ENCODE measurements at regions not wholly inside any gene's neighbourhood (a gene's known extent, or its start where the extent isn't known, plus 50 kb on each side); places are given as distances from the start of the nearest gene placed in this dataset.

GRCh38 chr6:145148776-145149175 is 586.5 kb downstream of the EPM2A start:
- H3K4me1 ChIP-seq (ENCODE audit: insufficient read depth, low read length): peaks cover 12% of the 10 kb centered on the region
- no peak for DNase-seq (ENCODE audit: insufficient read length, low spot score, missing footprints)

GRCh38 chr6:145151624-145152023 is 583.7 kb downstream of the EPM2A start:
- peak; percentile 19 for DNase-seq (ENCODE audit: insufficient read length, low spot score, missing footprints)
- Histone ChIP-seq H3K4me2 (ENCODE audit: insufficient read depth, low read length) (no peak overlapping the region), H3K4me3 (ENCODE audit: insufficient read depth, low read length) (no peak overlapping the region), H3K27me3 (ENCODE audit: insufficient read depth, low read length) (no peaks in the 10 kb centered on the region), H3K4me1 (ENCODE audit: insufficient read depth, low read length) (peaks cover 18% of the 10 kb centered on the region), H4K20me1 (ENCODE audit: insufficient read depth, low read length) (no peaks in the 10 kb centered on the region), H3K27ac (ENCODE audit: low read depth, low read length) (no peak overlapping the region), H3K36me3 (ENCODE audit: insufficient read depth, low read length) (no peaks in the 10 kb centered on the region), H3K9me3 (ENCODE audit: low read depth, low read length) (no peaks in the 10 kb centered on the region), H3K79me2 (ENCODE audit: insufficient read depth, low read length) (no peaks in the 10 kb centered on the region), H2AFZ (ENCODE audit: low read length) (no peak overlapping the region)
- TF ChIP-seq CTCF (IDR thresholded peaks at IDR 0.05; ENCODE audit: extremely low read depth, low read depth, low read length): no peak

More at GRCh38 chr6:145148776-145149175, 586.5 kb downstream of the EPM2A start:
- Histone ChIP-seq H3K4me2 (ENCODE audit: insufficient read depth, low read length) (no peak overlapping the region), H3K4me3 (ENCODE audit: insufficient read depth, low read length) (no peak overlapping the region), H3K9me3 (ENCODE audit: low read depth, low read length) (no peaks in the 10 kb centered on the region), H3K27me3 (ENCODE audit: insufficient read depth, low read length) (no peaks in the 10 kb centered on the region), H4K20me1 (ENCODE audit: insufficient read depth, low read length) (no peaks in the 10 kb centered on the region), H3K27ac (ENCODE audit: low read depth, low read length) (no peak overlapping the region), H2AFZ (ENCODE audit: low read length) (no peak overlapping the region), H3K36me3 (ENCODE audit: insufficient read depth, low read length) (no peaks in the 10 kb centered on the region), H3K79me2 (ENCODE audit: insufficient read depth, low read length) (no peaks in the 10 kb centered on the region)
- no peak for TF ChIP-seq CTCF (IDR thresholded peaks at IDR 0.05; ENCODE audit: extremely low read depth, low read depth, low read length)

GRCh38 chr6:145153495-145153894 is 581.8 kb downstream of the EPM2A start:
- DNase-seq (ENCODE audit: insufficient read length, low spot score, missing footprints): no peak
- TF ChIP-seq CTCF (IDR thresholded peaks at IDR 0.05; ENCODE audit: extremely low read depth, low read depth, low read length): no peak
- Histone ChIP-seq H3K27me3 (ENCODE audit: insufficient read depth, low read length) (no peaks in the 10 kb centered on the region), H2AFZ (ENCODE audit: low read length) (no peak overlapping the region), H3K36me3 (ENCODE audit: insufficient read depth, low read length) (no peaks in the 10 kb centered on the region), H3K9me3 (ENCODE audit: low read depth, low read length) (no peaks in the 10 kb centered on the region), H3K27ac (ENCODE audit: low read depth, low read length) (no peak overlapping the region), H3K4me2 (ENCODE audit: insufficient read depth, low read length) (no peak overlapping the region), H3K79me2 (ENCODE audit: insufficient read depth, low read length) (no peaks in the 10 kb centered on the region), H3K4me1 (ENCODE audit: insufficient read depth, low read length) (peaks cover 6% of the 10 kb centered on the region), H3K4me3 (ENCODE audit: insufficient read depth, low read length) (no peak overlapping the region), H4K20me1 (ENCODE audit: insufficient read depth, low read length) (no peaks in the 10 kb centered on the region)

GRCh38 chr6:145155411-145155810 is 579.9 kb downstream of the EPM2A start:
- Histone ChIP-seq H2AFZ (ENCODE audit: low read length) (peak overlapping the region; percentile 27), H4K20me1 (ENCODE audit: insufficient read depth, low read length) (no peaks in the 10 kb centered on the region), H3K9me3 (ENCODE audit: low read depth, low read length) (no peaks in the 10 kb centered on the region), H3K36me3 (ENCODE audit: insufficient read depth, low read length) (no peaks in the 10 kb centered on the region), H3K27me3 (ENCODE audit: insufficient read depth, low read length) (no peaks in the 10 kb centered on the region), H3K4me2 (ENCODE audit: insufficient read depth, low read length) (peak overlapping the region; percentile 20), H3K27ac (ENCODE audit: low read depth, low read length) (peak overlapping the region; percentile 36), H3K79me2 (ENCODE audit: insufficient read depth, low read length) (no peaks in the 10 kb centered on the region), H3K4me1 (ENCODE audit: insufficient read depth, low read length) (peaks cover 6% of the 10 kb centered on the region), H3K4me3 (ENCODE audit: insufficient read depth, low read length) (no peak overlapping the region)
- no peak for DNase-seq (ENCODE audit: insufficient read length, low spot score, missing footprints)
- no peak for TF ChIP-seq CTCF (IDR thresholded peaks at IDR 0.05; ENCODE audit: extremely low read depth, low read depth, low read length)

Data from osteoblast (primary cell).